SK-N-SH (cell line): ENCODE measurements at regions not wholly inside any gene's neighbourhood (a gene's known extent, or its start where the extent isn't known, plus 50 kb on each side); places are given as distances from the start of the nearest gene placed in this dataset.

Source experiments
- CTCF ChIA-PET: fragments of 300-600, 350-600 bp; formaldehyde crosslinking; extraction: SDS; loops from one replicate; lab custom pipeline; 2021; lab: Yijun Ruan, JAX
- POLR2A ChIA-PET: fragments of 350-600 bp; sonication (Branson Sonifier 250); formaldehyde crosslinking; extraction: SDS; loops from one replicate; lab custom pipeline; 2020; ENCODE audit warnings: antibody characterized with exemption, inconsistent platforms; lab: Yijun Ruan, JAX
- DNase-seq: peaks from one replicate; pipeline ENCODE4 v3.0.0; 2012
- H2AFZ ChIP-seq: fragments of 200-600 bp; sonication (generic); 2 replicates; pipeline ENCODE4 v1.8.1; 2016; ENCODE audit warnings: antibody characterized with exemption, mild to moderate bottlenecking, low read depth
- H3F3A ChIP-seq: fragments of 200-600 bp; sonication (generic); replicated peaks from 2 replicates; pipeline ENCODE3; 2016; ENCODE audit warnings: antibody characterized with exemption, mild to moderate bottlenecking; ENCODE audit not compliant: insufficient read depth
- H3K27ac ChIP-seq, 2 experiments: fragments of 200-500 bp in 1 of 2; fragments of 200-600 bp in 1 of 2; sonication (Bioruptor generic) in 1 of 2; sonication (generic), shearing (Covaris generic) in 1 of 2; 2 replicates each; pipeline versions ENCODE4 v1.5.1 to v1.6.1; 2014 to 2016; ENCODE audit warnings: low read depth in 2 of 2, inconsistent platforms in 1 of 2, low read length in 1 of 2, mild to moderate bottlenecking in 1 of 2, mixed read lengths in 1 of 2
- H3K27me3 ChIP-seq: fragments of 200-600 bp; sonication (generic), shearing (Covaris generic); 2 replicates; pipeline ENCODE4 v1.6.1; 2016; ENCODE audit warnings: mixed run types; ENCODE audit not compliant: insufficient read depth
- H3K36me3 ChIP-seq, 2 experiments: fragments of 200-500 bp in 1 of 2; fragments of 200-600 bp in 1 of 2; sonication (Bioruptor generic) in 1 of 2; sonication (generic) in 1 of 2; replicated peaks in 1 of 2; 2 replicates each; pipeline versions ENCODE3 to v1.5.1; 2014 to 2016; ENCODE audit warnings: low read length in 1 of 2, mild to moderate bottlenecking in 1 of 2; ENCODE audit not compliant: insufficient read depth in 2 of 2, control insufficient read depth in 1 of 2
- H3K4me1 ChIP-seq, 2 experiments: fragments of 200-500 bp in 1 of 2; fragments of 200-600 bp in 1 of 2; sonication (Bioruptor generic) in 1 of 2; sonication (generic), shearing (Covaris generic) in 1 of 2; 2 replicates each; pipeline versions ENCODE4 v1.5.1 to v1.6.1; 2014 to 2016; ENCODE audit warnings: low read depth in 1 of 2, low read length in 1 of 2, mixed run types in 1 of 2; ENCODE audit not compliant: insufficient read depth in 2 of 2, control insufficient read depth in 1 of 2
- H3K4me2 ChIP-seq: fragments of 200-600 bp; sonication (generic), shearing (Covaris generic); 2 replicates; pipeline ENCODE4 v1.6.1; 2017; ENCODE audit warnings: mixed run types
- H3K4me3 ChIP-seq, 2 experiments: fragments of 200-500 bp in 1 of 2; fragments of 200-600 bp in 1 of 2; sonication (Bioruptor generic) in 1 of 2; sonication (generic), shearing (Covaris generic) in 1 of 2; 2 replicates each; pipeline versions ENCODE4 v1.5.1 to v1.8.1; 2014 to 2016; ENCODE audit warnings: low read depth in 2 of 2, inconsistent platforms in 1 of 2, low read length in 1 of 2, mild to moderate bottlenecking in 1 of 2, mixed read lengths in 1 of 2, moderate library complexity in 1 of 2
- H3K79me2 ChIP-seq: fragments of 200-600 bp; sonication (generic); 2 replicates; pipeline ENCODE4 v1.8.1; 2017; ENCODE audit warnings: mild to moderate bottlenecking; ENCODE audit not compliant: insufficient read depth
- H3K9ac ChIP-seq: fragments of 200-600 bp; sonication (generic); 2 replicates; pipeline ENCODE4 v1.6.1; 2017; ENCODE audit warnings: mixed run types
- H3K9me2 ChIP-seq: fragments of 200-600 bp; sonication (generic); 2 replicates; pipeline ENCODE4 v1.6.1; 2017; ENCODE audit warnings: mixed run types
- H3K9me3 ChIP-seq: fragments of 200-600 bp; sonication (generic); 2 replicates; pipeline ENCODE4 v1.6.1; 2017; ENCODE audit warnings: mixed run types, mild to moderate bottlenecking, moderate library complexity
- H4K20me1 ChIP-seq: fragments of 200-600 bp; sonication (generic); 2 replicates; pipeline ENCODE4 v1.6.1; 2017; ENCODE audit warnings: mild to moderate bottlenecking, mixed run types; ENCODE audit not compliant: insufficient read depth
- CHD2 ChIP-seq: fragments of 150-350 bp; IDR thresholded peaks from 2 replicates; pipeline ENCODE4 v1.6.1; 2018; ENCODE audit warnings: low read length; ENCODE audit not compliant: partially characterized antibody
- ELF1 ChIP-seq: IDR thresholded peaks from 2 replicates; pipeline ENCODE4 v1.4.0; 2012
- GATA2 ChIP-seq: sonication (generic); formaldehyde crosslinking; IDR thresholded peaks from 2 replicates; pipeline ENCODE4 v1.5.0; 2020; ENCODE audit warnings: mild to moderate bottlenecking, missing genetic modification reagents
- POLR2AphosphoS5 ChIP-seq: IDR thresholded peaks from 2 replicates; pipeline ENCODE4 v1.6.1; 2012; ENCODE audit warnings: low read depth, low read length
- RFX5 ChIP-seq: IDR thresholded peaks from 2 replicates; pipeline ENCODE4 v1.6.1; 2012; ENCODE audit warnings: mild to moderate bottlenecking, improper control_type of control experiment, low read length
- RXRA ChIP-seq: IDR thresholded peaks from 2 replicates; pipeline ENCODE4 v1.4.0; 2012; ENCODE audit warnings: low read depth, mild to moderate bottlenecking, borderline replicate concordance
- SIN3A ChIP-seq: IDR thresholded peaks from 2 replicates; pipeline ENCODE4 v1.6.1; 2012; ENCODE audit warnings: low read depth, mild to moderate bottlenecking, low read length, moderate library complexity, borderline replicate concordance
- SMC3 ChIP-seq: IDR thresholded peaks from 2 replicates; pipeline ENCODE4 v1.6.1; 2012; ENCODE audit warnings: low read depth, low read length, improper control_type of control experiment
- USF2 ChIP-seq: fragments of 150-350 bp; IDR thresholded peaks from 2 replicates; pipeline ENCODE4 v1.6.1; 2017; ENCODE audit warnings: antibody characterized with exemption, low read length, low read depth, borderline replicate concordance
- ZBTB33 ChIP-seq: IDR thresholded peaks from 2 replicates; pipeline ENCODE4 v1.4.0; 2012; ENCODE audit warnings: low read depth, borderline replicate concordance
- WGBS: methylation state at CpG from one replicate; pipeline ENCODE4 v1.1.6; 2017; ENCODE audit warnings: low lambda C conversion rate; 5-methylcytosine and 5-hydroxymethylcytosine counted together

- no peak overlapping the region for H3K27ac ChIP-seq
- H3F3A ChIP-seq: no peaks in the 10 kb centered on the region
- H3K9ac ChIP-seq: no peak overlapping the region
- H3K4me3 ChIP-seq: no peak overlapping the region
- no peaks in the 10 kb centered on the region for H3K36me3 ChIP-seq
- no peaks in the 10 kb centered on the region for H3K9me2 ChIP-seq
- POLR2A ChIA-PET: no interaction called here
- no peak overlapping the region for H3K4me2 ChIP-seq
- no peak for TF ChIP-seq GATA2 (CRISPR knock-in tag)
- TF ChIP-seq SMC3: no peak
- no peak for TF ChIP-seq ZBTB33
- no peak for TF ChIP-seq POLR2AphosphoS5
- no peak for TF ChIP-seq RFX5
- no peak for TF ChIP-seq SIN3A
- no peak for TF ChIP-seq USF2
- no peak for TF ChIP-seq RXRA
- peaks cover 0 to 3% of the 10 kb centered on the region in 2 experiments; a peak in 2 of 4 replicates for H3K4me1 ChIP-seq
- no peaks in the 10 kb centered on the region for H3K79me2 ChIP-seq
- no peaks in the 10 kb centered on the region for H3K27me3 ChIP-seq
- no peaks in the 10 kb centered on the region for H3K9me3 ChIP-seq
- H2AFZ ChIP-seq: no peak overlapping the region
- H4K20me1 ChIP-seq: no peaks in the 10 kb centered on the region
- DNase-seq: no peak
- CTCF ChIA-PET: no interaction called here
- WGBS: 63% methylated on average over 2 of the region's 2 CpGs
Measured at GRCh38 chr5:112106878-112107277, 312.2 kb downstream of the EPB41L4A start.

GRCh38 chr5:112097768-112098167, 321.3 kb downstream of the EPB41L4A start:
- Histone ChIP-seq H3K9me2 (no peaks in the 10 kb centered on the region), H3K4me1 (no peaks in the 10 kb centered on the region), H3K36me3 (no peaks in the 10 kb centered on the region), H3K9ac (no peak overlapping the region), H3K79me2 (no peaks in the 10 kb centered on the region), H3K4me2 (no peak overlapping the region), H2AFZ (peak overlapping the region; percentile 54; the same call in 1 of the 2 replicates), H3K4me3 (no peak overlapping the region), H4K20me1 (no peaks in the 10 kb centered on the region), H3F3A (no peaks in the 10 kb centered on the region), H3K27ac (no peak overlapping the region), H3K9me3 (no peaks in the 10 kb centered on the region), H3K27me3 (no peaks in the 10 kb centered on the region)
- DNase-seq: no peak
- ChIA-PET CTCF (no interaction called here), POLR2A (no interaction called here)
- no peak for TF ChIP-seq ELF1
- no peak for TF ChIP-seq CHD2
- no peak for TF ChIP-seq RXRA
- whole genome bisulfite sequencing: 82% methylated on average over 6 of the region's 6 CpGs
